ENCODE measurements at regions not wholly inside any gene's neighbourhood (a gene's known extent, or its start where the extent isn't known, plus 50 kb on each side); places are given as distances from the start of the nearest gene placed in this dataset.

DNA sequence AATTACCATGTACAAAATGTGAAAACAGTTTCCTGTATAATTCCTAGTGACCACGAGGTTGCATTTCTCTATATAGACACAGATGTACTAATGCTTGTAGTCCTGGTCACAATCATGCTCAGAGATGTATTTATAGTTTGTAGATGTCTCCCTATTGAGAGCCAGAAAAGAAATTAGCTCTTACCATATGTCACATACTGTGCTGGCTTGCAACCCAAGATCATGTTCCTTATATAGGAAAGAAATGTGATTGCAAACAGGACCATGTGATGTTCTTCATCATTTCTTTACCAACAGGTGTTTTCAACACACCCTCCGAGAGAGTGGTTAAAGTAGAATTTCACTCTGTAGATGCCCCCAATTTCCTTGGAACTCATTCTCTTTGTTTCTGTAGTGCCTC, 369.4 kb downstream of the CBLN4 start:
- TF ChIP-seq, protein P1, sequence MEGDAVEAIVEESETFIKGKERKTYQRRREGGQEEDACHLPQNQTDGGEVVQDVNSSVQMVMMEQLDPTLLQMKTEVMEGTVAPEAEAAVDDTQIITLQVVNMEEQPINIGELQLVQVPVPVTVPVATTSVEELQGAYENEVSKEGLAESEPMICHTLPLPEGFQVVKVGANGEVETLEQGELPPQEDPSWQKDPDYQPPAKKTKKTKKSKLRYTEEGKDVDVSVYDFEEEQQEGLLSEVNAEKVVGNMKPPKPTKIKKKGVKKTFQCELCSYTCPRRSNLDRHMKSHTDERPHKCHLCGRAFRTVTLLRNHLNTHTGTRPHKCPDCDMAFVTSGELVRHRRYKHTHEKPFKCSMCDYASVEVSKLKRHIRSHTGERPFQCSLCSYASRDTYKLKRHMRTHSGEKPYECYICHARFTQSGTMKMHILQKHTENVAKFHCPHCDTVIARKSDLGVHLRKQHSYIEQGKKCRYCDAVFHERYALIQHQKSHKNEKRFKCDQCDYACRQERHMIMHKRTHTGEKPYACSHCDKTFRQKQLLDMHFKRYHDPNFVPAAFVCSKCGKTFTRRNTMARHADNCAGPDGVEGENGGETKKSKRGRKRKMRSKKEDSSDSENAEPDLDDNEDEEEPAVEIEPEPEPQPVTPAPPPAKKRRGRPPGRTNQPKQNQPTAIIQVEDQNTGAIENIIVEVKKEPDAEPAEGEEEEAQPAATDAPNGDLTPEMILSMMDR (conservative IDR thresholded peaks at IDR 0.05; ENCODE audit: low read length) = no peak
- TF ChIP-seq EZH2phosphoT487 (IDR thresholded peaks at IDR 0.05; ENCODE audit: borderline replicate concordance) = no peak
